ENCODE measurements at regions not wholly inside any gene's neighbourhood (a gene's known extent, or its start where the extent isn't known, plus 50 kb on each side); places are given as distances from the start of the nearest gene placed in this dataset.

GRCh38 chr3:152549263-152549662 lies 280.5 kb downstream of the MBNL1 start:
- no peak for TF ChIP-seq ARNT (IDR thresholded peaks at IDR 0.05)
- TF ChIP-seq HDGF (IDR thresholded peaks at IDR 0.05; ENCODE audit: borderline replicate concordance) = no peak
- no peak for TF ChIP-seq BHLHE40 (IDR thresholded peaks at IDR 0.05; ENCODE audit: borderline replicate concordance)
- no peak for TF ChIP-seq FOXK2 (IDR thresholded peaks at IDR 0.05)
- no peak for TF ChIP-seq SP1 (IDR thresholded peaks at IDR 0.05)
- no peak for TF ChIP-seq TARDBP (IDR thresholded peaks at IDR 0.05)
- TF ChIP-seq FOXA1 (IDR thresholded peaks at IDR 0.05) = no peak
- TF ChIP-seq ELF4 (IDR thresholded peaks at IDR 0.05) = no peak
